ENCODE measurements at regions not wholly inside any gene's neighbourhood (a gene's known extent, or its start where the extent isn't known, plus 50 kb on each side); places are given as distances from the start of the nearest gene placed in this dataset.

DNA sequence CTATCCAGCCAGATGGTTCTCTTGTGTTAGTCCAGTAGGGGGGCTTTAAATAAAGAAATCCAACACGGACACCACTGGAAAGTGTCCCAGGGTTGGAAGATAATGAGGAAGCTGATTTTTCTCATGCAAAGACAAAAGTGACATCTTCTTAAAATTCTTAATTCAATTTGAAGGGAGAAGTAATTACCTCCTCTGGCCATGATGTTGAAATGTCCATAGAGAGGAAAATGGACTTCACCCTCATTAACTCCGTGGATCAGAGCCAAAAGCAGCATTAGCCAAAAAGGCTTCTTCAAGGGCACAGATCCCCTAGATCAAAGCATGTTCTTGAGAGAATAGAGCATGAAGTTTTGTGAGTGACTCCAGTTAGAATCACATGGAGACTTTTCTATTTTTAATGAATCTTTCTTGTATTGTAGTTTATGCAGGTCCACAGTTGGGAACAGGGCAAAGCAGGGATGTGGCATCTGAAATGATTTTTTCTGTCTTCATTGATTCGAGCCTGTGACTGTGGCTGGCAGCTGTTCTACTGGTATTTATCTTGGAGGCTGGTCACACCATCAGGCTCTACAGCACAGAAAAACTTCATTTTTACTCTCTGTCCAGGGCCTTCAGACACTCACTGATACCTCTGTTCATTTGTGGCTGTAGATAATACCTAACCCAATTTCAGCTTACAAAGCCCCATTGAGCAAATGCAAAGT, 1002.5 kb downstream of the AACS start:
- TF ChIP-seq CTCF (IDR thresholded peaks at IDR 0.05) (no peak), POLR2A (IDR thresholded peaks at IDR 0.05) (no peak)

All from adrenal gland (tissue), 5 donors.